D721Med (cell line): ENCODE measurements at regions not wholly inside any gene's neighbourhood (a gene's known extent, or its start where the extent isn't known, plus 50 kb on each side); places are given as distances from the start of the nearest gene placed in this dataset.

Experiments used
- DNase-seq: peaks from one replicate; pipeline ENCODE4 v3.0.0; 2011; ENCODE audit warnings: low spot score; ENCODE audit not compliant: insufficient read length
- FAIRE-seq: peaks from 2 replicates; lab custom pipeline; 2011; peaks lifted over from hg19 to GRCh38; lab: Jason Lieb, UNC
- TF ChIP-seq, protein P1 (sequence below): IDR thresholded peaks from 2 replicates; pipeline ENCODE4 v1.5.1; 2012; ENCODE audit warnings: mild to moderate bottlenecking, control low read depth; ENCODE audit not compliant: insufficient read depth; ENCODE audit errors: missing control alignments

DNA sequence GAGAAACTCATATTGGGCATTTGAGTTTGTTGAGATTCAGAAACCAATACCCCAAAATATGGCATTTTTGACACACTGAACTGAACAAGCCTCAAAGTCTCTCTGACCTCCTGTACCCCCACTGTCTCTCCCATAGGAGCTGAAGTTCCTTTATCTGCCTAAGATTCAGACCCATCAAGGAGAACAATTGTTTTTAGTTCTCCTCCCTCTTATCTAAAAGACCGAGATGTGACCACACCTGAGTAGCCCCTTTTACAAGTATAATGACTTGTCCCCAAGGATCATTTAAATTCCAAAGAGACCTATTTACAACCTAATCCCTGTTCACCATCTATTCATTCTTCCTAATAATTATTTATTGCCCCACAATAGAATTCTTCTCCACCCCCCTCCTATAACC, 122.1 kb upstream of the PLAAT1 start:
- FAIRE-seq (no peak), DNase-seq (no peak)
- TF ChIP-seq, protein P1, sequence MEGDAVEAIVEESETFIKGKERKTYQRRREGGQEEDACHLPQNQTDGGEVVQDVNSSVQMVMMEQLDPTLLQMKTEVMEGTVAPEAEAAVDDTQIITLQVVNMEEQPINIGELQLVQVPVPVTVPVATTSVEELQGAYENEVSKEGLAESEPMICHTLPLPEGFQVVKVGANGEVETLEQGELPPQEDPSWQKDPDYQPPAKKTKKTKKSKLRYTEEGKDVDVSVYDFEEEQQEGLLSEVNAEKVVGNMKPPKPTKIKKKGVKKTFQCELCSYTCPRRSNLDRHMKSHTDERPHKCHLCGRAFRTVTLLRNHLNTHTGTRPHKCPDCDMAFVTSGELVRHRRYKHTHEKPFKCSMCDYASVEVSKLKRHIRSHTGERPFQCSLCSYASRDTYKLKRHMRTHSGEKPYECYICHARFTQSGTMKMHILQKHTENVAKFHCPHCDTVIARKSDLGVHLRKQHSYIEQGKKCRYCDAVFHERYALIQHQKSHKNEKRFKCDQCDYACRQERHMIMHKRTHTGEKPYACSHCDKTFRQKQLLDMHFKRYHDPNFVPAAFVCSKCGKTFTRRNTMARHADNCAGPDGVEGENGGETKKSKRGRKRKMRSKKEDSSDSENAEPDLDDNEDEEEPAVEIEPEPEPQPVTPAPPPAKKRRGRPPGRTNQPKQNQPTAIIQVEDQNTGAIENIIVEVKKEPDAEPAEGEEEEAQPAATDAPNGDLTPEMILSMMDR, result no peak

DNA sequence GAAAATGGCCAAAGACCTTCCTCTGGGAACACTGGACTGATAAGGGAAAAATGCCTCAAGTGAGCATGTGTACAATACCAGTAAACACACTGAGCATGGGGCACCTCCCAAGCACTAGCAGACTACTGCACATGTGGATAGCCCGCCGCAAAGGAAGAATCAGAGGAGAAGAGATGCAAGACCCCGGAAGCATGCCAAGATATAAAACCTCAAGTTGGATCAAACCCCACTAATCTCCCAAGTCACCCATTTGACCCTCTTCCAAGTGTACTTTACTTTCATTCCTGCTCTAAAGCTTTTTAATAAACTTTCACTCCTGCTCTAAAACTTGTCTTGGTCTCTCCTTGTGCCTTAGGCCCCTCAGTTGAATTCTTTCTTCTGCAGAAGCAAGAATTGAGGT, 121.1 kb upstream of the PLAAT1 start:
- TF ChIP-seq, protein P1, result no peak
- FAIRE-seq (no peak), DNase-seq (no peak)

DNA sequence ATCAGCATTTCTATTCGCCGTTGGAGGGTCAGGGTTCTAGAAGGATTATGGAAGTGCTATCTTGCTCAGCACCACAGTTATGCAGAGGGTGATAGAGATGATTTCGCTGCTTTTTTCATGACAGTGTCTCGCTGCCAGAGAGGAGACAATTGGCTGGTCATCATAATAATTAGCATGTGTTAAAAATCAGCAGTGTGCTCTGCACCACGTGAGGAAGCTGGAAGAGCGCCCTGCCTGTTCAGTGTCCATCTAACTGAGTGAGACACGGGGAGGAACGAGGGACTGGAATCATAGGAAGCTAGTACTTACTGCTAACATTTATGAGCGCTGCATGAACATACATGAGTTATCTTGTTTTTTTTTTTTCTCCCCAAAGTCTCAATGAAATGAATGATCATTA, 116.2 kb upstream of the PLAAT1 start:
- DNase-seq (no peak), FAIRE-seq (no peak)
- TF ChIP-seq, protein P1, result no peak

DNA sequence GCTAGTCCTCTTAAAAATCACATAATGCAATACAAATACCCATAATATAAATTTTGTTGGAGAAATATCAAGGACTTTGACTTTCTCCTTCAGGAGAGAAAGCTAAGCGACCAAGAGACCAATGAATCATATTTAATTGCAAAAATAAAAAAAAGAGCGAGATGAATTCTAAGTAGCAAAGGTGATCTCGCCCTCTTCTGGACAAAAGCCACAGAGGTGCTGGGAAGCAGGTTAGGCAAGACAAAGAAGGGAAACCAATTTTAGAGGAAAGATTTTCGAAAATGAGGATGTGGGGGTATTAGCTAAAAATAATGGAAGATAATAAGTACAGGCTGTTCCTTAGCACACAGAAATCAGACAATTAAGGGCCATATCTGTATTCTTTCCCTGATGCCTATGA, 111.4 kb upstream of the PLAAT1 start:
- FAIRE-seq (no peak), DNase-seq (no peak)
- TF ChIP-seq, protein P1, result peak; percentile 30

DNA sequence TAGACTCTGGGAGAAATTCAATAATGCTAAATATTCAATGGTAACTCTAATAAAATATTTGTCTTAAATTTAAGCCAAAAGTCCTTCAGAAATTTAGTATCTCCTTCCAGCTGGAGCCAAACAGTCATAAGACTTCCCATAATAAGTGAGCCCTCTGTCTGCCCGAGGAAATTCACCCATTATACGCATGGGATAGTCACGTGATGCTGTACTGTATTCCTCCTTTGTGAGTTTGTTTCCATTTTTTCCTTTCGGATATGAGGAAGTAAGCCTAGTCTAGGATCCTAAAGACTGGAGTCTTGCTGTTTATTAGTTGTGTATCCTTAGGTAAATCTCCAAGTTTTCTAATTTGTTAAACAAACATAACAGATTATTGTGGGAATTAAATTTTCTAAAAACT, 110.4 kb upstream of the PLAAT1 start:
- no peak for FAIRE-seq

GRCh38 chr3:193132241-193132640, 108.8 kb upstream of the PLAAT1 start:
- DNase-seq, result no peak
- TF ChIP-seq, protein P1, result no peak

More for the DNA sequence above, 110.4 kb upstream of the PLAAT1 start:
- no peak for DNase-seq
- TF ChIP-seq, protein P1, result no peak

GRCh38 chr3:193132964-193133363, 108.1 kb upstream of the PLAAT1 start:
- no peak for DNase-seq
- no peak for FAIRE-seq
- TF ChIP-seq, protein P1, result no peak

More at GRCh38 chr3:193132241-193132640, 108.8 kb upstream of the PLAAT1 start:
- FAIRE-seq, result no peak
